Skin epidermis (tissue), 12 donors: ENCODE measurements at regions not wholly inside any gene's neighbourhood (a gene's known extent, or its start where the extent isn't known, plus 50 kb on each side); places are given as distances from the start of the nearest gene placed in this dataset.

Experiments
- H3K27ac ChIP-seq, 21 experiments: fragments of 200-600 bp; sonication (generic) in 11 of 21; one replicate each; pipeline ENCODE4 v1.5.0; 2020; ENCODE audit warnings: mild to moderate bottlenecking in 3 of 21, inconsistent platforms in 2 of 21, moderate library complexity in 2 of 21
- H3K4me3 ChIP-seq, 7 experiments: fragments of 200-600 bp; sonication (generic) in 2 of 7; one replicate each; pipeline ENCODE4 v1.5.0; 2020; ENCODE audit warnings: inconsistent platforms in 2 of 7, mild to moderate bottlenecking in 2 of 7, moderate library complexity in 1 of 7

DNA sequence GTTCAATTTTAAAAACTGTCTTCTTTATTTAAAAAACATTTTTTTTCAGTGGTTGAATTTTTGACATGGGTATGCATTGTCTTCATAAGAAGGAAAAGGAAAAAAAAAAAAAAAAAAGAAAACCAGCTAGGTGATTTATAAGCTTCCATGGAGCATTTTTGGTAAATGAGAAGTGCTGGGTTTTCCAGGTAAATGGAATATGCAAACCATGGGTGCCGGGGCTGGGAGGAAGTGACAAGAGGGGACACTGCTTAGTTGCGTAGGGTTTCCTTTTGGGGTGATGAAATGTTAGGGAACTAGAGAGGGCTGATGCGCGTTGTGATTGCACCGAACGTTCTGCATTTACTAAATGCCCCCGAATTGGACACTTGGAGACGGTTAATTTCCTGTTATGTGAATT lies 217.4 kb upstream of the FOXF1 start:
- no peak overlapping the region for H3K27ac ChIP-seq
- no peak overlapping the region for H3K4me3 ChIP-seq

- H3K27ac ChIP-seq = no peak overlapping the region
- no peak overlapping the region for H3K4me3 ChIP-seq
These were observed 216.4 kb upstream of the FOXF1 start for GRCh38 chr16:86293906-86294305.

- Histone ChIP-seq H3K4me3 (no peak overlapping the region), H3K27ac (no peak overlapping the region)
These were observed 215.7 kb upstream of the FOXF1 start for GRCh38 chr16:86294535-86295196.

- Histone ChIP-seq H3K4me3 (no peak overlapping the region), H3K27ac (no peak overlapping the region)
These were observed 214.1 kb upstream of the FOXF1 start for GRCh38 chr16:86296256-86296655.

DNA sequence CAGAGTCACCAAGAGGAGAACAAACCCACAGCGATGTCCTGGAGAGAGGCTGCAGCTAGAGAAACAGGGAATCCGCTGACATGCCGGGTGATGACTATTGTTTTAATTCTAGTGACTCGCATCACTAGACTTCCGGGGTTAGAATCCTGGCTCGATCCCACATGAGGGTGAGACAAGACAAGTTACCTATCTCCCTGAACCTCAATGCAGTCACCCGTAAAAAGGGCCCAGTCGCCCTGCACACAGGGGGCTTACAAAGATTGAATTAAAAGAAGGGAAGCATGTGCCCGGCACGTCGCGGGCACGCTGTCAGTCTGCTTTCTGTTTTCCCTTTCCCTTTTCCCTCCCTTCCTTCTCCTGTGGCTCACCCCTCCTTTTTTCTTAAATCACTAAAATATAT lies 212.9 kb upstream of the FOXF1 start:
- H3K27ac ChIP-seq = no peak overlapping the region
- no peak overlapping the region for H3K4me3 ChIP-seq

- Histone ChIP-seq H3K4me3 (no peak overlapping the region), H3K27ac (no peak overlapping the region)
These were observed 212.2 kb upstream of the FOXF1 start for GRCh38 chr16:86297866-86298757.

DNA sequence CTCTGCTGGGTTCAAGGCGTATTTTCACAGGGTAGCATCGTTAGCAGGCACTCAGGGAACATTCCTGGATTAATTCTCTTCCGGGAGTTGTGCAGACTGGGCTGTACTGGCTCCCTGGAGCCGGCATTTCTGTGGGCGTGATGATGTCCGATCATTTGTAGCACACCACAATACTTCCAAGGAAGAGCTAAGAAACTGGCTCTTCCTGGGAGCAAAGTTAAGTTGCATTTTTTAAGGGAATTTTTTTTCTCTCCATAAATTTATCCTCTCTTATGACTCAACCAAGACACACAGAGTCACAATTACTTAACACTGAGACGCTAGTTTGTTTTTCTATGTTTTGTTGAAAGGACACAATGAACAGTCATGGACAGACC lies 211.6 kb upstream of the FOXF1 start:
- H3K4me3 ChIP-seq = no peak overlapping the region
- no peak overlapping the region for H3K27ac ChIP-seq

DNA sequence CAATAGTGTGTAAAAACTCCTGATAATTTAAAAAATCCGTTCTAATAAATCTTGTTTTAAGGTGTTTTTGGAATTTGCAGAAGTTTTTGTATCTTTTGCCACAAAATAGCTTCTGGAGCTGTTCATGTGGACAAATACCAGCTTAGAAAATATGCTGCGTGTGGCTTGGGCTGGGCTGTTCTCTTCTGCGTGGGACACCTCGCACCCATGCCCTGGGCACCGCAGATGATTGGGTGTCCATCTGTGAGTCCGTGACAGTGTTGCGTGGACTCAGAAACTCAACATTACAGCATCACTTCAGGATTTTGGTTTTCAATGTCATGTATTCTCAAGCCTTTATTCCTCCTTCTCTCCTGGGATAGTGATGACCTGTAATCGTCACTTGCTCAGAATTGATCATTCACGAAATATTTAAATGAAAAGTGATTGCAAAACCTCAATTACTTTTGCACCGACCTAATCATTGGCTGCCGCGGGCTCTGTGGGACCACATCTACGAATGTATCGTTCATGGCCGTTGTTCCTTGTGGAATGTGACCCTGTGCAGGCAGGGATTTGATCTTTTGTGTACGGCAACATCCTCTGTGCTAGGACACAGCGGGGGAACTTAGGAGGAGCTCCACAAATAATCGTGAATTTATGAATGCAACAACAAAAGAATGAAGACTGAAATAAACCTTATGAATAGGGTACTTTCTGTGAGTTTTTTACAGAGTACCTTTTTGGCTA lies 210.3 kb upstream of the FOXF1 start:
- Histone ChIP-seq H3K4me3 (no peak overlapping the region), H3K27ac (no peak overlapping the region)

DNA sequence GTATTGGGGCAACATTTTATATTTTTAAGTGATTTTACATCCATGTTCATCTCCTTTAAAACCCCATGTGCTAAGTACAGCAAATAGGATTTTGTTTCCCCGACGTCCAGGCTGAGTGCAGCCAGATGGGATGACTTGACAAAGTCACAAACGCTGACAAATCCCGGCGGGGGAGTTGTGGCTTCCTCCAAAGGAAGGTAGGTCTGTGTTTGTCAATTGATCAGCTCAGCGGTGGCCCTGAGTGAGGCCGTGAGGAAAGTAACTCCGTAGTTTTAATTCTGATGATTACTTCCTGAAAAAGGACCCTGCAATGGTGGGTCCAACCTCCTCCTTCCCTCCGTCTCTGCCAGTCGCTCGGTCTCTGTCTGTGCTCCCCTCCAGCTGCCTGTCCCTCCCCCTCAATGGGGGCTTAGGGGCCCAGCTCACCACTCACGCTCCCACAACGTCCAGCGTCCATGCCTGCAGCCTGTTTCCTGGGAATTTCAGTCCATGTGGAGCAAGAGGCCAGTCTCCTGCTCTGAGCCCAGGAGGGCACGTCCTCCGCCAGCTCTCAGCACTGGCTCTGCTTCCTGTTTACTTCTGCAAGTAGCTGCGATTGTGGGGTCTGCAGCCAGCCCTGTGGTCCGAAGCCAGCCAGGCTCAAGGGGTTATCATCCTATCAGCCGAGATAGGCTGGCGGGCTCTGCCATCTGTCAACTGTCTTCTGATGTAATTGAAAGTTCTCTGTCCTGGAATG lies 209.4 kb upstream of the FOXF1 start:
- no peak overlapping the region for H3K27ac ChIP-seq
- H3K4me3 ChIP-seq = no peak overlapping the region

DNA sequence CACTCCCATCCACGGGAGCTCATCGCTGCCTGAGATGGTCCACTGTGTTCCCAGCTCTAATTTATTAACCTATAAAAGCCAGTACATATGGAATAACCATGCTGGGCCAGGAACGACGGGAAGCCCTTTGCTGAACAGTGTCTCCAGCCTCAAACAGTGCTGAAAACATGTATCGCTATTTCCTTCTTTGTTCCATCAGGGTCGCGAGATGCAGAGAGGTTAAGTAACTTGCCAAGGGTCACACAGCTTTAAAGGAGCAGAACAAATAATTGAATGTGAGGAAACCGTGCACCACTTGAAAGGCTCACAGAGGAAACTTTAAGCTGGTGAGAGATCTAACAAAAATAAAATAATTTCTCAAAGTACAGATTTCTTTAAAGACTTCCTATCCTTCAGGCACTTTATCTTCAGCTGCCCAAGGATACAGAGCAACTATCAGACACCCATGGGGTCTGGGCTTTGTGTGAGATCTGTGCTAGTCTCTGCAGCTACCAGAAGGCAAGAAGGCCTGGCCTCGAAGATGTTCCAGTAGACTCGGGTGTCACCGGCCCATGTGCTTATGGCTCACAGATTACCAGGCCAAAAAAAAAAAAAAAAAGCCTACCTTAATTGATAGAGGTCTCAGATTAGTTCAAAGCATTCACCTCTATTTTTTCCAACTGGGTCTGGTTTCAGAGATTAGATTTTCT lies 207.8 kb upstream of the FOXF1 start:
- no peak overlapping the region for H3K27ac ChIP-seq

DNA sequence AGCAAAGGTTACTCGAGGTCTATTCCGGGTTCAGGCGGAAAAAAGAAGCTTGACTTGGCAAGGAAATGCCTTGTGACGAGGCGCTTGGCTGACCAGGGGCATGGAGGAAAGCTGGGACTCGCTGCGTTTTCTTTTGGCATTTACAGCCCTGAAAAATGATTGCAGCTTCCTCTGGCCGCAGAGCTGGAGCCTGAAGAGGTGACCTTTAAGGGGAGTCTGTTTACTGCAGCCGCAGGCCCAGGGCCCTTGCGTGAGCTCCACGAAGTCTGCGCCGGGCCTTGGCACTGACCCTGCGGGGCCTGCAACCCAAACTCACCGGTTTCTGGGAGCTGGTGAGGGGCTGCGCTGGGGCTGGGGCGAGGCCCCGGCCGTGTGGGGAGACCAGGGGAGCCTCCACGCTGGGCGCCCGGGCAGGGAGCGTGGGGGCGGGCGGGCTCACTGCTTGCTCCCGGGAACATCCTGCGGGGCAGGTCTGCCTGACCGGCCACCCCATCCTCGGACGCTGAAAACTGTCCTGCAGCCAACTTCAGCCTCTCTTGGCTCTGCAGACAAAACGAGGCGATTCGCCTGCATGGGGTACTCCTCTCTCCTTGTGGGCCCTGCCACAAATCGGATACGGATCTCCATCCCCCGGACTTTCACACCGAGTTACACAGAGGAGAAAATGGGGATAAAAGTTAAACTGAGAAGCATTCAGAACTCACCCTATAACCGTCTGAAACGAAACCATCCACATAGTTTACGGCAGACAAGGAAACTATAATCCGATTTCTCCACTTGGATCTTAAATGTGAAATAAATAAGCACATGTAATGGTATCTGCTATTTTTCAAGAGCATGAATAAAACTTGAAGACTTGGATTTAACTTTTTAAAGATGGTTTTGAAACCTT lies 206.3 kb upstream of the FOXF1 start:
- Histone ChIP-seq H3K4me3 (no peak overlapping the region), H3K27ac (no peak overlapping the region)

More for the DNA sequence above, 207.8 kb upstream of the FOXF1 start:
- no peak overlapping the region for H3K4me3 ChIP-seq

- Histone ChIP-seq H3K27ac (no peak overlapping the region), H3K4me3 (no peak overlapping the region)
These were observed 205.5 kb upstream of the FOXF1 start for GRCh38 chr16:86304868-86305267.

- no peak overlapping the region for H3K27ac ChIP-seq
- H3K4me3 ChIP-seq = no peak overlapping the region
These were observed 204.9 kb upstream of the FOXF1 start for GRCh38 chr16:86305440-86305839.

DNA sequence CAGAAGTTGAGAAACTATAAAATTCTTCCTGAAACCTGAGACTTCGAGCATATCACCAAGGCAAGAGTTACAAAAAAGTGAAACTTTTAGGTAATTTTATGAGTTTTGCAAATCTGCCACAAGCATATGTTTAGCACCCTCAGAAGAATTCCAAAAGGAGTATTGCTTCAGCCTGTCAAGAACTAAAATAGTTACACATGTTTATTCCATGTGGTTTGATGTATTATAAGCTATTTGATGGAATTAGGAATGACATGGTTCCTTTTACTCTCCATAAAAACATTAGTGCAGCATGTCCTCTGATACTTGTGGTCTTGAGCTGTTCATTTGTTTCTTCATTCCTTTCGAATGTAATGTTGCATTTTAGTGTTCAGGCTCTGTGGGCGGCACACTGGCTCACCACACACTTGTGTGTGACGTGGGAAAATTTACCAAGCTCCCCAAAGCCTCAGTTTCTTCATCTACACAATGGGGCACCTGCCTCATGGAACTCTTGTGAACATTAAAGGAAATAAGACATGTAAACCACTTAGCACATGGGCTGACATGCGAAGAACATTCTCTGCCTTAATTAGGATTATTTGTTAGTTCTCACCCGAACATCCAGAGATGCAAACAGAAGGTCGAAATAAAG lies 204.2 kb upstream of the FOXF1 start:
- no peak overlapping the region for H3K4me3 ChIP-seq
- H3K27ac ChIP-seq = no peak overlapping the region

DNA sequence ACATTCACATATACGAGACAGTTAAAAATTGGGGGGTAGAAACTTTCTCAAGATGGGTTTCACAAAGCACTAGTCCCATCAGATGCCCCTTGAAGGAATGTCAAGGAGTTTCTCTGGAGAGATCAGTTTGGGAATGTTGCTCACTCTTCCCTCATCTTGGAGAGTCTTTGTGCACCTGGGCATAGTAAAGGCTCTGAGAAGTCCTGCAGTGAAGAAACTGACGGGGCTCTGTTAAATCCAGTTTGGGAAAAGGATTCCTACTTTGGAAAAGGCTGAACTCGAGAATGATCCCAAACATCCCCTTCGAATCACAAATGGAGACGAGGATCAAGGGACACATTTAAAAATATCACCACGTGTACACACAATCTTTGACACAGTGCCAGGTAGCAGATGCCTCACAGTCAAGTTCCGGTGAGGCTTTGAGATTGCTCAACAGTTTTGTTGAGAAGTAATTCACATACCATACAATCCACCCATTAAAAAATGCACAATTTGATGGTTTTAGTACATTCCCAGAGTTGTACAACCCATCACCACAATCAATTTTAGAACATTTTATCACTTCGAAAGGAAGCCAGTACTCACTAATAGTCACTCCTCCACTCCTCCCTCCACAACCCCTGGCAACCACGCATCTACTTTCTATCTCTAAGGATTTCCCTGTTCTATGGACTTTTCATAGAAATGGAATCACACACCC lies 203.4 kb upstream of the FOXF1 start:
- no peak overlapping the region for H3K27ac ChIP-seq
- H3K4me3 ChIP-seq = no peak overlapping the region

GRCh38 chr16:86307514-86307903 lies 202.8 kb upstream of the FOXF1 start:
- Histone ChIP-seq H3K27ac (no peak overlapping the region), H3K4me3 (no peak overlapping the region)

DNA sequence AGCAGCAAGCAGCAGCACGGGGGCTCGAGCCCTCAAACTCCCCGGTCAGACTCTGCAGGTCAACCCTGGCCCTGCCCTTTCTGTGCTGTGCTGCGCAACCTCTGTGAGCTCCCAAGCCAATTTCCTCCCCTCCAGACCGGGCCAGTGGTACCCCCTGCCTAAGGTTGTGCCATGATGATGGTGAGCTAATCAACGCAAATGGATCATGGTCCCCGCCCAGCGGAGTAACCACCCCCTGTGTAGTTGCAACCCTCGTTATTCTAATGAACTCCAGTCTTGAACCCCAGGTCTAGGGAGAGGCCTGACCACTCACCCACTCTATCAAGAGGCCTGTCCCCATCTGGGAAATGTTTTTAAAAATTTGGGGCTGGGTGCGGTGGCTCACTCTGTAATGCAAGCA lies 201.8 kb upstream of the FOXF1 start:
- H3K27ac ChIP-seq = no peak overlapping the region
- no peak overlapping the region for H3K4me3 ChIP-seq

DNA sequence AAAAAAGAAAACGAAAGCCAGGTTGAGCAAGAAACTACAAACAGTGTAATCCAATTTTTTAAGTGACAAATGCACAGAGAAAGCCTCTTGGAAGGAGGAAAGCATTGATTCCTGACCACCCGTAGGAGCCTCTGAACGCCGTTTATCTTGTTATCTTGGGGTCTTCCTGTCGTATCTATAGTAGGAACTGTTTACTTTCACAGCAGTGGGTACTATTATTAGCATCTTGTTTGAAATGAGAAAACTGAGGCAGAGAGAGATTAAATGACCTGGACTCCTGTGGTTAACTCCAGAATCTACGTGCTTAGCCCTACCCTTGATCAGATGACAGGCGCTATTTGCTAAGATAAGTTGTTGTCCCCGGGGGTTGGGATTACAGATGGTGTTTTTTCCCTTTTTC lies 196.7 kb upstream of the FOXF1 start:
- H3K4me3 ChIP-seq = no peak overlapping the region
- no peak overlapping the region for H3K27ac ChIP-seq
